GM12878 (cell line): ENCODE measurements at regions not wholly inside any gene's neighbourhood (a gene's known extent, or its start where the extent isn't known, plus 50 kb on each side); places are given as distances from the start of the nearest gene placed in this dataset.

Experiments
- ATAC-seq: fragments of 200-7000 bp; cut with Tn5 transposase; 3 replicates; pipeline ENCODE4 v1.9.1; 2020; ENCODE audit warnings: mild to moderate bottlenecking, moderate library complexity
- BruUV-seq: library from RNA; stranded (reverse); fragments of 400-500 nt; replicated peaks from 2 replicates; lab custom pipeline; 2021; lab: Mats Ljungman, UMichigan
- CTCF ChIA-PET: fragments of 300-600 bp; sonication (Branson Sonifier 250); formaldehyde crosslinking; extraction: SDS; loops from one replicate; lab custom pipeline; 2021; ENCODE audit warnings: inconsistent platforms; lab: Yijun Ruan, JAX
- POLR2A ChIA-PET: fragments of 350-600 bp; formaldehyde crosslinking; extraction: SDS; loops from one replicate; lab custom pipeline; 2021; ENCODE audit warnings: inconsistent platforms; lab: Charles Lee
- RAD21 ChIA-PET: fragments of 300-600 bp; sonication (Branson Sonifier 250); formaldehyde crosslinking; loops from one replicate; lab custom pipeline; 2023; ENCODE audit warnings: antibody characterized with exemption; ENCODE audit not compliant: unreplicated experiment; lab: Charles Lee
- SMC1A ChIA-PET: fragments of 300-600 bp; sonication (Branson Sonifier 250); formaldehyde crosslinking; loops from one replicate; lab custom pipeline; 2023; ENCODE audit not compliant: unreplicated experiment, uncharacterized antibody; lab: Charles Lee
- DNase-seq: peaks from one replicate; pipeline ENCODE4 v3.0.0-alpha.2; 2011; ENCODE audit warnings: low read depth, low spot score
- FAIRE-seq: peaks from 3 replicates; lab custom pipeline; 2011; peaks lifted over from hg19 to GRCh38; lab: Jason Lieb, UNC
- H2AFZ ChIP-seq: 2 replicates; pipeline ENCODE4 v1.6.0; 2011; ENCODE audit warnings: low read depth, low read length, control low read depth; ENCODE audit not compliant: control insufficient read depth
- H3K27ac ChIP-seq: 2 replicates; pipeline ENCODE4 v1.5.1; 2011; ENCODE audit warnings: control low read depth; ENCODE audit not compliant: control insufficient read depth, insufficient read depth
- H3K27me3 ChIP-seq, 2 experiments: replicated peaks in 1 of 2; 2 replicates each; pipeline versions ENCODE4 v1.6.0 to v1.6.1; 2011; ENCODE audit warnings: low read length in 1 of 2; ENCODE audit not compliant: control insufficient read depth in 2 of 2, insufficient read depth in 2 of 2
- H3K36me3 ChIP-seq, 2 experiments: 2 replicates each; pipeline ENCODE4 v1.5.1; 2011; ENCODE audit warnings: low read length in 1 of 2; ENCODE audit not compliant: control insufficient read depth in 2 of 2, insufficient read depth in 2 of 2
- H3K4me1 ChIP-seq: 2 replicates; pipeline ENCODE4 v1.6.1; 2011; ENCODE audit warnings: mild to moderate bottlenecking, low read length, moderate library complexity, mixed read lengths; ENCODE audit not compliant: control insufficient read depth, insufficient read depth
- H3K4me2 ChIP-seq: 2 replicates; pipeline ENCODE4 v1.6.0; 2011; ENCODE audit warnings: control low read depth; ENCODE audit not compliant: control insufficient read depth, insufficient read depth
- H3K4me3 ChIP-seq: fragments of 200-600 bp; sonication (generic); 2 replicates; pipeline ENCODE4 v1.5.1; 2016
- H3K79me2 ChIP-seq: 2 replicates; pipeline ENCODE4 v1.6.0; 2011; ENCODE audit warnings: low read length; ENCODE audit not compliant: control insufficient read depth, insufficient read depth
- H3K9ac ChIP-seq: 2 replicates; pipeline ENCODE4 v1.8.0; 2011; ENCODE audit warnings: low read length, control low read depth, mixed read lengths; ENCODE audit not compliant: control insufficient read depth, insufficient read depth
- H3K9me3 ChIP-seq: replicated peaks from 3 replicates; pipeline ENCODE4 v1.5.1; 2011; ENCODE audit warnings: mild to moderate bottlenecking, low read length; ENCODE audit not compliant: control insufficient read depth, insufficient read depth
- H4K20me1 ChIP-seq: 2 replicates; pipeline ENCODE4 v1.6.0; 2011; ENCODE audit not compliant: control insufficient read depth, insufficient read depth
- KDM1A ChIP-seq: fragments of 200-600 bp; sonication (generic); IDR thresholded peaks from 2 replicates; pipeline ENCODE4 v1.6.1; 2016; ENCODE audit warnings: borderline replicate concordance
- MXI1 ChIP-seq: fragments of 150-350 bp; IDR thresholded peaks from 2 replicates; pipeline ENCODE4 v1.6.1; 2011; ENCODE audit warnings: low read depth, mild to moderate bottlenecking, inconsistent platforms, low read length, improper control_type of control experiment
- PAX5 ChIP-seq: IDR thresholded peaks from 2 replicates; pipeline ENCODE4 v1.6.1; 2011; ENCODE audit warnings: low read depth, low read length, borderline replicate concordance
- PAX8 ChIP-seq: fragments of 450-650 bp; IDR thresholded peaks from 2 replicates; pipeline ENCODE4 v1.6.1; 2017; ENCODE audit warnings: mild to moderate bottlenecking, moderate library complexity
- RB1 ChIP-seq: fragments of 450-650 bp; formaldehyde crosslinking; IDR thresholded peaks from 2 replicates; pipeline ENCODE4 v1.6.1; 2017; ENCODE audit warnings: mild to moderate bottlenecking, borderline replicate concordance
- SIX5 ChIP-seq: IDR thresholded peaks from 2 replicates; pipeline ENCODE4 v1.6.1; 2011; ENCODE audit warnings: mild to moderate bottlenecking, low read depth, low read length, moderate library complexity; ENCODE audit not compliant: severe bottlenecking
- TCF3 ChIP-seq: IDR thresholded peaks from 2 replicates; pipeline ENCODE4 v1.6.1; 2012; ENCODE audit warnings: low read depth, mild to moderate bottlenecking, low read length, borderline replicate concordance; ENCODE audit not compliant: insufficient read depth
- WGBS: methylation state at CpG from one replicate; pipeline ENCODE4 v1.1.6; 2016; ENCODE audit warnings: low lambda C conversion rate; ENCODE audit not compliant: insufficient replicate concordance, insufficient coverage; ENCODE audit errors: missing lambda C conversion rate; 5-methylcytosine and 5-hydroxymethylcytosine counted together
- in situ Hi-C: fragments of 300-500 bp; cut with MboI; formaldehyde crosslinking; loops from 9 replicates; pipeline ENCODE4 v1.14.3; 2018; ENCODE audit warnings: mixed read lengths
- intact Hi-C: fragments of 100-400 bp; cut with micrococcal nuclease; formaldehyde crosslinking; loops from one replicate; pipeline ENCODE4 v1.14.2; 2022; ENCODE audit not compliant: unreplicated experiment
- TF ChIP-seq, protein P1 (sequence below): fragments of 450-650 bp; IDR thresholded peaks from 2 replicates; pipeline ENCODE4 v1.6.1; 2017; ENCODE audit warnings: mild to moderate bottlenecking

DNA sequence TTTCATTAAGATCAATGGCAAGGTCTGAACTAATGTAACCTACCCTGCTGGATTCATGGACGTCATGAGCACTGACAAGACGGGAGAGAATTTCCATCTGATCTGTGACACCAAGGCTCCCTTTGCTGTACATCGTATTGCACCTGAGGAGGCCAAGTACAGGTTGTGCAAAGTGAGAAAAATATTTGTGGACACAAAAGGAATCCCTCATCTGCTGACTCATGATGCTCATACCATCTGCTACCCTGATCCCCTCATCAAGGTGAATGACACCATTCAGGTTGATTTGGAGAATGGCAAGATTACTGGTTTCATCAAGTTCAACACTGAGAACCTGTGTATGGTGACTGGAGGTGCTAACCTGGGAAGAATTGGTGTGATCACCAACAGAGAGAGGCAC, 82.3 kb upstream of the NDUFV2 start:
- Histone ChIP-seq H4K20me1 (no peaks in the 10 kb centered on the region), H3K36me3 (no peaks in the 10 kb centered on the region), H3K4me3 (no peak overlapping the region), H2AFZ (no peak overlapping the region), H3K27me3 (no peaks in the 10 kb centered on the region), H3K4me2 (no peak overlapping the region), H3K27ac (no peak overlapping the region), H3K9me3 (no peaks in the 10 kb centered on the region), H3K79me2 (no peaks in the 10 kb centered on the region), H3K4me1 (peaks cover 15% of the 10 kb centered on the region), H3K9ac (no peak overlapping the region)
- FAIRE-seq (no peak), DNase-seq (no peak), ATAC-seq (no peak)
- POLR2A ChIA-PET, result interaction anchor here (0.7 kb wide), 1 partner anchor 20 kb away, joined by 3 read pairs; no protein-coding TSS in a partner anchor
- CTCF ChIA-PET, result no interaction called here
- RAD21 ChIA-PET, result no interaction called here
- in situ Hi-C loops, result no loop called here
- no peak for TF ChIP-seq RB1
- TF ChIP-seq, protein P1, sequence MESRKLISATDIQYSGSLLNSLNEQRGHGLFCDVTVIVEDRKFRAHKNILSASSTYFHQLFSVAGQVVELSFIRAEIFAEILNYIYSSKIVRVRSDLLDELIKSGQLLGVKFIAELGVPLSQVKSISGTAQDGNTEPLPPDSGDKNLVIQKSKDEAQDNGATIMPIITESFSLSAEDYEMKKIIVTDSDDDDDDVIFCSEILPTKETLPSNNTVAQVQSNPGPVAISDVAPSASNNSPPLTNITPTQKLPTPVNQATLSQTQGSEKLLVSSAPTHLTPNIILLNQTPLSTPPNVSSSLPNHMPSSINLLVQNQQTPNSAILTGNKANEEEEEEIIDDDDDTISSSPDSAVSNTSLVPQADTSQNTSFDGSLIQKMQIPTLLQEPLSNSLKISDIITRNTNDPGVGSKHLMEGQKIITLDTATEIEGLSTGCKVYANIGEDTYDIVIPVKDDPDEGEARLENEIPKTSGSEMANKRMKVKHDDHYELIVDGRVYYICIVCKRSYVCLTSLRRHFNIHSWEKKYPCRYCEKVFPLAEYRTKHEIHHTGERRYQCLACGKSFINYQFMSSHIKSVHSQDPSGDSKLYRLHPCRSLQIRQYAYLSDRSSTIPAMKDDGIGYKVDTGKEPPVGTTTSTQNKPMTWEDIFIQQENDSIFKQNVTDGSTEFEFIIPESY, result no peak
- TF ChIP-seq PAX5, result no peak
- no peak for TF ChIP-seq MXI1
- TF ChIP-seq TCF3, result no peak
- TF ChIP-seq PAX8, result no peak
- no peak for TF ChIP-seq SIX5
- no peak for TF ChIP-seq KDM1A
- intact Hi-C loops, result no loop called here
- SMC1A ChIA-PET, result no interaction called here
- 97% methylated on average over 3 of the region's 3 CpGs for WGBS
- BruUV-seq, result no TSS peak
